HG02970 (cell line): ENCODE measurements at regions not wholly inside any gene's neighbourhood (a gene's known extent, or its start where the extent isn't known, plus 50 kb on each side); places are given as distances from the start of the nearest gene placed in this dataset.

Source experiments
- ATAC-seq: cut with Tn5 transposase; IDR thresholded peaks from one replicate; pipeline ENCODE4 v1.9.1; 2021; ENCODE audit warnings: mild to moderate bottlenecking, moderate library complexity, moderate number of reproducible peaks; ENCODE audit not compliant: unreplicated experiment, low FRiP score

- ATAC-seq = no peak
These were observed 138.6 kb upstream of the SPEF2 start for GRCh38 chr5:35478856-35479682.

- no peak for ATAC-seq
These were observed 139.8 kb upstream of the SPEF2 start for GRCh38 chr5:35477911-35478310.

- ATAC-seq = no peak
These were observed 140.3 kb upstream of the SPEF2 start for GRCh38 chr5:35477321-35477720.

GRCh38 chr5:35476797-35477196 lies 140.9 kb upstream of the SPEF2 start:
- ATAC-seq = no peak

GRCh38 chr5:35476036-35476435 lies 141.6 kb upstream of the SPEF2 start:
- no peak for ATAC-seq

- ATAC-seq = no peak
These were observed 144.1 kb upstream of the SPEF2 start for GRCh38 chr5:35473589-35473988.

GRCh38 chr5:35470866-35471265 lies 146.8 kb upstream of the SPEF2 start:
- no peak for ATAC-seq

- ATAC-seq = no peak
These were observed 148.9 kb upstream of the SPEF2 start for GRCh38 chr5:35468811-35469210.

GRCh38 chr5:35466746-35467145 lies 150.9 kb upstream of the SPEF2 start:
- ATAC-seq = no peak

GRCh38 chr5:35464757-35465156 lies 152.9 kb upstream of the SPEF2 start:
- ATAC-seq = no peak

- no peak for ATAC-seq
These were observed 156.1 kb upstream of the SPEF2 start for GRCh38 chr5:35461530-35461929.

- ATAC-seq = no peak
These were observed 158.8 kb upstream of the SPEF2 start for GRCh38 chr5:35458824-35459207.

GRCh38 chr5:35457912-35458823 lies 159.5 kb upstream of the SPEF2 start:
- no peak for ATAC-seq

- no peak for ATAC-seq
These were observed 161.2 kb upstream of the SPEF2 start for GRCh38 chr5:35456506-35456905.

- no peak for ATAC-seq
These were observed 163.6 kb upstream of the SPEF2 start for GRCh38 chr5:35454011-35454525.

GRCh38 chr5:35443803-35444595 lies 173.7 kb upstream of the SPEF2 start:
- ATAC-seq = no peak

- no peak for ATAC-seq
These were observed 174.6 kb upstream of the SPEF2 start for GRCh38 chr5:35442885-35443639.

GRCh38 chr5:35440409-35440808 lies 177.3 kb upstream of the SPEF2 start:
- ATAC-seq = no peak

- no peak for ATAC-seq
These were observed 178.9 kb upstream of the SPEF2 start for GRCh38 chr5:35438786-35439185.

GRCh38 chr5:35438288-35438687 lies 179.4 kb upstream of the SPEF2 start:
- no peak for ATAC-seq
